ENCODE measurements at regions not wholly inside any gene's neighbourhood (a gene's known extent, or its start where the extent isn't known, plus 50 kb on each side); places are given as distances from the start of the nearest gene placed in this dataset.
"Not testable (repeated sequence)": the region's sequence is repeated elsewhere in the genome, so short reads cannot be mapped to it uniquely, and the experiment has no call there.

- H3K4me3 ChIP-seq; H3K9me3 ChIP-seq; DNase-seq; H3K27ac ChIP-seq; H3K36me3 ChIP-seq; H3K4me1 ChIP-seq; H3K27me3 ChIP-seq; in situ Hi-C loops (cut with MboI; ENCODE audit: low pct_ligation_motif_present in 1 of 4, low pct_unique_long_range_greater_than_20kb in 1 of 4, low sequenced_read_pairs in 3 of 4); intact Hi-C loops (cut with DNase I; ENCODE audit: low total_unique reads): not testable (repeated sequence)
- WGBS, 2 donors (ENCODE audit: low coverage in 1 of 2) = 43% methylated on average over 4 of the region's 7 CpGs; no CpG with 5 or more reads in 1 of the 2 donors
Observed at GRCh38 chr21:13806444-13806843, 196.9 kb downstream of the POTED start.

GRCh38 chr21:13802757-13803156, 193.2 kb downstream of the POTED start:
- WGBS, 2 donors (ENCODE audit: low coverage in 1 of 2) = 60% methylated on average over 7 of the region's 7 CpGs; no CpG with 5 or more reads in 1 of the 2 donors
- H3K4me1 ChIP-seq; intact Hi-C loops (cut with DNase I; ENCODE audit: low total_unique reads); H3K27me3 ChIP-seq; H3K4me3 ChIP-seq; H3K36me3 ChIP-seq; in situ Hi-C loops (cut with MboI; ENCODE audit: low pct_ligation_motif_present in 1 of 4, low pct_unique_long_range_greater_than_20kb in 1 of 4, low sequenced_read_pairs in 3 of 4); H3K9me3 ChIP-seq; H3K27ac ChIP-seq: not testable (repeated sequence)
- peak; percentile 12 for DNase-seq

Small RNAs in the stretch of these regions (small RNA-seq; reads per million reads assigned to genes)
- gene RNU6-954P = 0 reads per million in 4 donors
- 0 reads per million in 4 donors for gene ZNF114P1
